HG02798 (cell line): ENCODE measurements at regions not wholly inside any gene's neighbourhood (a gene's known extent, or its start where the extent isn't known, plus 50 kb on each side); places are given as distances from the start of the nearest gene placed in this dataset.
A peak's percentile ranks its signal among the peaks of the same experiment; 100 is the strongest.
"Not testable (repeated sequence)": the region's sequence is repeated elsewhere in the genome, so short reads cannot be mapped to it uniquely, and the experiment has no call there.

Source experiments
- ATAC-seq: cut with Tn5 transposase; IDR thresholded peaks from one replicate; pipeline ENCODE4 v1.9.1; 2021; ENCODE audit warnings: mild to moderate bottlenecking; ENCODE audit not compliant: unreplicated experiment, poor library complexity

DNA sequence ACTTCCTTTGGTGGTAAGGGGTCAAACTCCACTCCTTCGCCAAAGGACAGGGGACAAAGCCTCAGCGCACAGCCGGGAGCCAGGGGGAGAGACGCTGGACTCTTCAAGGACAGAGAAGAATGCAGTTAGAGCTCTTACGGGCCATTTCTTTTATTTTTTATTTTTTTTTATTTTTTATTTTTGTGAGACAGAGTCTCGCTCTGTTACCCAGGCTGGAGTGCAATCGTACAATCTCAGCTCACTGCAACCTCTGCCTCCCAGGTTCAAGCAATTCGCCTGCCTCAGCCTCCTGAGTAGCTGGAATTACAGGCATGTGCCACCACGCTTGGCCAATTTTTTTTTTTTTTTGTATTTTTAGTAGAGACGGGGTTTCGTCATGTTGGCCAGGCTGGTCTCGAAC is 93.2 kb upstream of the RPH3AL start, which contains the start of gene RFLNB:
Gene RFLNB (minus strand): TSS at position 101 of the 400 bp plus-strand sequence.
- not testable (repeated sequence) for ATAC-seq

DNA sequence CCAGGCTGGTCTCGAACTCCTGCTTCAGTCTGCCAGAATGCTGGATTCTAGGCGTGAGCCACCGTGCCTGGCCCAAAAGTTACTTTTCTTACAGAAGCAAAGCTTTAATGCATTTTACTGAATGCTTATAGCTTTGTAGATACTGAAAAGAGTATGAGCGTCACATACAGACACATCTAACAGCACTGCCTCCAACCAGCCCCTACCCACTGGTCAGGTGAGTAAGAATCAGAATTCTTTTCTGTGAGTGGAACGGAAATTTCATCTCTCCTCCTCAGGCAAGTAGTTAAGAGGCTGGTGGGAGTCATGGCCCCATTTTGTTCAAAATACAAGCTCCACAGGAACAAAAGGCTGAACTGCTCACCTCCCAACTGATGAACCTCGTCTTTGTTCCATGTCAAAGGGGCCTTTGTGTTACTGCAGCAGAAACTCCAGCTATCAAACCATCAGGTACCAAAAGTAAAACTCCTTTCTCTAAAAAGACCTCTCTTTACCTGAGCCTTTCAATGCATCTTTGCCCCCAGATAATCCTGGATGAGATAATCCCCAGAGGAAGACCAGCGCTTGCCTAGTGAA is 92.4 kb upstream of the RPH3AL start:
- no peak for ATAC-seq

DNA sequence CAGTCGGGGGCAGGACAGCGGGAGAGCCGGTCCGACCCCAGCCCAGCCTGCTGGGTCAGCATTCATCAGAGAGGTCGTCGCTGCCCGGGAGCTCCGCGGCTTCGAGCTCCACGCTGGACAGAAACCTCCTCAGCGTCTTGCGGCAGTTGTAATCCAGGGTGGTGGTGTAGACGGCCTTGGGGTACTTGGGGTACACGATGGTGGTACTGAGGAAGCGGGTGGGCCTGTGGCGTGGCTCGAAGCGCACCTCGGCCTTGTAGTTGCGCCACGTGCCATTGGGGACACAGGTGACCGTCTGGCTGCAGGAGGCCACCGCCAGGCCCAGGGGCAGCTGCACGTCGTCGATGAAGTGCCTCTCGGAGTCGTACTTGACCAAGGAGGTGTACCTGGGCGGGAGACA is 90.5 kb upstream of the RPH3AL start:
- no peak for ATAC-seq

DNA sequence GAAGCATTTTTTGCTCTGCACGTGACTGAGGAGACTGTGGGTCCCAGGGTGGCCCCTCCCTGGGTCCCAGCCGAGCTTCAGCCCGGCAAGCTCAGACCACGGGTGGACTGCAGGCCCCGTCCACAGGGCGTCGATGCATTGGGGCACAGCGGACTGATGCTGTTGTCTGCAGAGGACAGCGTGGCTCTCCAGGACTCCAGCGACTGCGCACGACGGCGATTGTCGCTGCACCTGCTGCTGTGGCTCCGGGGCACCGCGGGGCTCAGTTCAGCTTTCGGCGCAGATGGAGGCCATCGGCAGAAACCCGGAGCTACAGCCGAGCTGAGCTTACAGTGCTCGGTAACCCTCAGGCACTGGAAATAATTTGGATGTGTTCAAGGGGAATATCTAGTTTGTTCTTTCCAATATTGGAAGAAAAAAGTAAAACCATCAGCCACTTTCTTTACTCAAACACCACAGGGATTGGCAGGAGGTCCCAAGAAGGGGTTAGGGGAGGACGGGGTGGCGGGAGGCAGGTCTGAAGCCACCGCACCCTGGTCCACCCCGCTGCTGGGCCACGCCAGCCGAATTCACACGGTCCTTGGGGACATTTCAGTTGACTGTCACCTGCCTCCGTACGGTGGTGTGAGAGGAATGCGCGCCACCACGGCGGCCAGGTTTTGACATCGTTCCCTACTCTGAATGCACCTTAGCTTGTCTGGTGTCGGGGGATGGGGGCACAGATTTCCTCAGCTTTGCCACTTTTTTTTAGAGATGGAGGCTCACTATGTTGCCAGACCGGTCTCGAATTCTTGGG is 88.7 kb upstream of the RPH3AL start:
- no peak for ATAC-seq

DNA sequence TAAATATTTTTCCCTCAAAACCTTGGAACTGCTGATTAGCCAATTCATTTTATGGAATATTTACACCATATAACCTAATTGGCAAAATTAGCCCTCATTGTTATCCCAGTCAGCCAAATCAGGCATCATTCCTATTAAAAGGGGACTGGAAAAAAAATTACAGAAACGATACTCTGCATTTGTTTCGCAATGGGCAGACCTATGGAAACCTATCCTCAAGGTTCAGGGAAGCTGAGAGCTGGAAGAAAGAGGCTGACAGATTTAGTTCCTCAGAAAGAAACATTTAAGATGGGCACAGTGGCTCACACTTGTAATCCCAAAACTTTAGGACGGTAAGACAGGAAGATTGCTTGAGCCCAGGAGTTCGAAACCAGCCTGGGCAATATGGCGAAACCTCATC is 85.6 kb upstream of the RPH3AL start:
- ATAC-seq, result no peak

DNA sequence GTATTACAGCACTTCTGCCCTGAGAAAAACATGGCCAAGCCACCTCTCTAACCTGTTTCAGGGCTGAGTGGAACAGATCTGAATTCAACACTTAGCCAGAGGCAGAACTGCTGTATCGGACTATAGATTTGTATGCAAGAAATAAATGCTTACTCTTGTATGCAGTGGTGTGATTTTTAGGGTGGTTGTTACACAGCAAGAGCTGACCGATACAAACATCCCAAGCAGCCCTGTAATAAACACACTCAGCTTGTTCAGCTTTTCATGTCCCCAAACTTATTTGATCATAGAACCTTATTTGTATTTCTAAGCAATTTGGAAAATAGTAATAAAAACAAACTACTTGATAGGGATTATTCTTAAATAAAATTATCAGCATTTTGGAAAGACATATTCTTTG is 84.9 kb upstream of the RPH3AL start:
- ATAC-seq, result no peak

DNA sequence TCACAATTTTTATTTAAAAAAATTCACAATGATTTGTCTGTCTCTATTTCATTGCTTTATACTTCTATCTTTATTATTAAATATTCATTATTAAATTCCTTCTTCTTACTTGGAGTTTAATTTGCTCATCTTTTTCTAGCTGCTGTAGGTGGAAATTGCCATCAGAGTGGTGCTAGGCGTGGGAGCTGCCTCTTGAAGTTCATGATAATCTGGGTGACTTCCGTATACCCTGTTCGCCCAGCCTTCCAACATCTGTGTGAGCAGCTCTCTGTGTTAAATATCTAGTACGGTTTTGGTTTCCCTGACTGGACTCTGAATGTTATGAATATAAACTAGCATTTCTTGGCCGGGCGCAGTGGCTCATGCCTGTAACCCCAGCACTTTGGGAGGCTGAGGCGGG is 84.0 kb upstream of the RPH3AL start:
- no peak for ATAC-seq

DNA sequence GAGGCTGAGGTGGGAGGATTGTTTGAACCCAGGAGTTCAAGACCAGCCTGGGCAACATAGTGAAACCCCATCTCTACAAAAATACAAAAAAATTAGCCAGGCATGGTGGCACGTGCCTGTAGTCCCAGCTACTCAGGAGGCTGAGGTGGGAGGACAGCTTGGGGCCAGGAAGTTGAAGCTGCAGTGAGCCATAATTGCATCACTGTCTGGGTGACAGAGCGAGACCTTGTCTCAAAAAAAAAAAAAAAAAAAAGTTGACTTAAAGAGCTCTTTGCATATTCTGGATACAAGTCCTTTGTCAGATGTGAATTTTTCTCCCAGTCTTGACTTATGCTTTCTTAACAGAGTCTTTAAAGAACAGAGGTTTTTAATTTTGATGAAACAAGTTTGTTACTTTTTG is 79.9 kb upstream of the RPH3AL start:
- ATAC-seq, result not testable (repeated sequence)

DNA sequence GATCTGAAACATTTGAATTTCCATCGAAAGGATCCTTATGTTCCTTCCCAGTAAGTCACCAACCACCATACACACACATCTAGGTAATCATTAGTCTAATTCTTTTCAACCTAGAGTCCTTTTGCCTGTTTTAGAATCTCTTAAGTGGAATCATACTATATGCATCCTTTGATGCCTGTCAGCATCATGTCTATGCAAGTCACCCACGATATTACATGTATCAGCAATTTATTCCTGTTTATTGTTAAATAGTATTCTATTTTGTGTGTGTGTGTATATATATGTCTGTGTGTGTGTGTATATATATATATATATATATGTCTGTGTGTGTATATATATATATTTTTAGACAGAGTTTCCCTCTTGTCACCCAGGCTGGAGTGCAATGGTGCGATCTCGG is 78.9 kb upstream of the RPH3AL start:
- ATAC-seq, result no peak

DNA sequence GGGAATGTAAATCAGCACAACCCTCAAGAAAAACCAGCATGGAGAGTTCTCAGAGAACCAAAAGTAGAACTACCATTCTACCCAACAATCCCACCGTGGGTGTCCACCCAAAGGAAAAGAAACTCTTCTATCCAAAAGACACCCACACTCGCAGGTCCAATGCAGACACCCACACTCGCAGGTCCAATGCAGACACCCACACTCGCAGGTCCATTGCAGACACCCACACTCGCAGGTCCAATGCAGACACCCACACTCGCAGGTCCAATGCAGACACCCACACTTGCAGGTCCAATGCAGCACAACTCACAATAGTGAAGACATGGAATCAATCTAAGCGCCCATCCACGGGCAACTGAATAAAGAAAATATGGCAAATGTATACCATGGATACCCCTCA is 77.0 kb upstream of the RPH3AL start:
- no peak for ATAC-seq

DNA sequence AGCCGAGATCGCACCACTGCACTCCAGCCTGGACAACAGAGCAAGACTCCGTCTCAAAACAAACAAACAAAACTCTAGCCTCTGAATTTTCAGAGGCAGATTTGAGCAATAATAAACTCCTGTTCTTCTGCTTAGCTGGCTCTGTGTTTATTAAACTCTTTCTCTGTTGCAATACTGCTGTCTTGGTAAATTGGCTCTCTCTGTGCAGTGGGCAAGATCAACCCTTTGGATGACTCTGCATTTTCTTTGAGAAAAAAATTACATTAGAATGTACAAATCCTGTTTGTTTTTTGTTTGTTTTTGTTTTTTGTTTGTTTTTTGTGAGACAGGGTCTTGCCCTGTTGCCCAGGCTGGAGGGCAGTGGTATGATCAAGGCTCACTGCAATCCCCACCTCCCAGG is 75.8 kb upstream of the RPH3AL start:
- ATAC-seq, result no peak

DNA sequence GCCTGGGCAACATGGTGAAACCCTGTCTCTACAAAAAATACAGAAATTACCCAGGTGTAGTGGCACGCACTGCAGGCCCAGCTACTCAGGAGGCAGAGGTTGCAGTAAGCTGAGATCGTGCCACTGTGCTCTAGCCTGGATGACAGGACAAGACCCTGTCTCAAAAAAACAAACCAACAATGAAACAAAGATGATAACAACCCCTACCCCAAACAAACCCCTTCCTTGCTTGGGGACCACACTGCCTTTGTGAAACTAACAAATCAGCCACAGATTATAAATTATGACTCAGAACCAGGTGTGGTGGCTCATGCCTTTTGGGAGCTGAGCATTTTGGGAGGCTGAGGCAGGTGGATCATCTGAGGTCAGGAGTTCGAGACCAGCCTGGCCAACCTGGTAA is 75.3 kb upstream of the RPH3AL start:
- no peak for ATAC-seq

DNA sequence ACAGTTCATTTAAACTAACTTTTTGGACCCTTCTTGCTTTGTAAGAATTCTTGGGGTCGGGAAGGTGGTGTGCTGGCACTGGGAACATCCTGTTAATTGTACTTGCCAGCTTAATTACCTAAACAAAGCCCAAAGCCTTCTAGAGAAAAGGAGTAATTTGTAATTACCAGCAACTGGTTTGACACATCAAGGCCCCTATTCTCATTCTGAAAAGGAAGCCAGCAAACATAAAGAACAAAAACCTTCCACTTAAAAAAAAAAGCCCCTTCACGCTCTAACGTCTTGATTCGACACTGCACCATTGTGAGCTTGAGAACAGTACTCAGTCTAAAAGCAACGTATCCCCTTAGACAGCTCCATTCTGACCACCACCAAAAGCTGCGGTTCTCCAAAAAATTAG is 74.7 kb upstream of the RPH3AL start:
- no peak for ATAC-seq

DNA sequence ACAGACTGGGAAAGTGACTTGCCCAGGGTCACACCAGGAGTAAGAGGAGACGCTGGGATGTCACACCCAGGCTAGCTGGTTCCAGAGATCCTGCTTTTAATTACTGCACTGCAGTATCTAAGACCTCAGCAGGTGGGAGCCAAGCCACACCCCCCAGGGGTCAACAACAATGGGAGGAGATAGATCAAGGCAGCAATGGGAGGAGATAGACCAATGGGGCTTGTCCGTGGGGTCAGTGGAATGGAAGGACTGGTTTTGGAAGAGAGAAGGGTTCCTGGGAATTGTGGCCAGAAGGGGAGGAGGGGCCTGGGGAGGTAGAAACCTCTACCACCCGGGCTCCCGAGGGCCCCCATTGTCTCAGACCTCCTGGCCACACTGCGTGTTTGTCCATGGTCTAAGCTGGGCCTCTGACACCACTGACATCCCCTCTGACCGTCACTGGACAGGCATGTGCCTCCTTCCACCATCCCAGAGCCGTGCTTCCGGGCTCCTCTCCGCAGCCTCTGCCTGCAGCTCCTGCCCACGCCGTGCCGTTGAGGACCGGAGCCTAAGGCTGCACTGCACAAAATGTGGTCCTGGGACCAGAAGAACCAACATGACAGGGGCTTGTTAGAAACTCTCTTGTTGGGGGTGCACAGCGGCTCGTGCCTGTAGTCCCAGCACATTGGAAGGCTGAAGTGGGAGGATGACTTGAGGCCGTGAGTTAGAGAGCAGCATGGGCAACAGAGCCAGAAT is 69.8 kb upstream of the RPH3AL start:
- ATAC-seq, result no peak

DNA sequence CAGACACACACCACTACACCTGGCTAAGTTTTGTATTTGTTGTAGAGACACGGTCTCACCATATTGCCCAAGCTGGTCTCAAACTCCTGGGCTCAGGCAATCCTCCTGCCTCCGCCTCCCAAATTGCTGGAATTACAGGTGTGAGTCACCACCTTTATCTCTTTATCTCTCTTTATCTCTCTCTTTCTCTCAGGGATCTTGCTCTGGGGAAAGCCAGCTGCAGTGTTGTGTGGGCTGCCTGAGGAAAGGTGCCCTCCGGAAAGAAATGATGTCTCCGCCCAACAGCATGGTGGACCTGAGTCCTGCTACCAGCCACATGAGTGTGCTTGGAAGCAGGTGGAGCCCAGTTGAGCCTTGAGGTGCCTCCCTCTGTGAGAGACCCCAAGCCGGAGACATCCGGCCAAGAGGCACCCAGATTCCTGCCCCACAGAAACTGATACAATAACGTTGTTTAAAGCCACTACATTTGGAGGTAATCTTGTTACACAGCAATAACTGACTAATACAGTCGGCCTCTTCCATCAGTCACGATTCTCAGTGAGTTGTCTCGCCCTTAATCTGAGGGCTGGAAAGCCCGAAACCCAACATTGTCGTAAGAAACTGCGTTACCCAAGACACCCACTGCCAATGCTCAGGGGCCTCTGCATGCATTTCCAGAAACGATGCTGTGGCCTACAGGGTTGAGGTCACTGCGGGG is 68.0 kb upstream of the RPH3AL start:
- ATAC-seq, result no peak

DNA sequence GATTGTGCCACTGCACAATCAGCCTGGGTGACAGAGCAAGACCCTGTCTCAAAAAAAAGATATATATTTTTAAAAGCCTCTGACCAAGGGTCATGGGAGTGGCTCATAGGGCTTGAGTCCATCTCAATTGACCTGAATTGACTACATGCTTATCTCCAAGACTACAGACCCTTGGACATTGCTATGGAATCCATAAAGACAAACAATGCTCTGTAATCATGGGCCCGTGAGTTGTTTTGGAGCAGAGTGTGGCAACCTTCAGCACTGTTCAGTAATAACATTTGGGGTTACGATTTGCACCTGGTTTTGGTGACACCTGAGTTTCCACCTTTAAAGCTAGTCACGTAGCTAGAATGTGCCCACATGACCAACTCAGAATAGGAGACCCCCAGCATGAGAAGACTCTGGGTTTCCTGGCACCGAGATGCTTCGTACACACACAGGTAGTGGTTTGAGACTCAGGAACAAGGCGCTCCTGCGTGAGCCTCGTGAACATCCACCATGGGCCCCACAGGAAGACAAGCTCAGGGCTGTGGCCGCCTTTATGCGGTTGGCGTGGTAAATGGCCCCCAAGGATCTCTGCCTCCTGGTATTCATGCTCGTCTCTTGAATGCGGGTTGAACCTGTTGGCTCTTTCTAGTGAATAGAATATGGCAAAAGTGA is 66.6 kb upstream of the RPH3AL start:
- no peak for ATAC-seq

DNA sequence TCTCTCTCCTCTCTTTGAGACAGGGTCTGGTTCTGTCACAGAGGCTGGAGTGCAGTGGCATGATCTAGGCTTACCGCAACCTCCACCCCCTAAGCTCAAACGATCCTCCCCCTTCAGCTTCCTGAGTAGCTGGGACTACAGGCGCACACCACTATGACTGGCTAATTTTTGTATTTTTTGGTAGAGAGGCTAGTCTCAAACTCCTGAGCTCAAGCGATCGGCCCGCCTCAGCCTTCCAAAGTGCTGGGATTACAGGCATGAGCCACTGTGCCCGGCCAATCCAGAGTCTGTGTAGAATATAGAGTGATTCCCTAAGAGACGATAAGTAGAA is 65.8 kb upstream of the RPH3AL start:
- no peak for ATAC-seq

DNA sequence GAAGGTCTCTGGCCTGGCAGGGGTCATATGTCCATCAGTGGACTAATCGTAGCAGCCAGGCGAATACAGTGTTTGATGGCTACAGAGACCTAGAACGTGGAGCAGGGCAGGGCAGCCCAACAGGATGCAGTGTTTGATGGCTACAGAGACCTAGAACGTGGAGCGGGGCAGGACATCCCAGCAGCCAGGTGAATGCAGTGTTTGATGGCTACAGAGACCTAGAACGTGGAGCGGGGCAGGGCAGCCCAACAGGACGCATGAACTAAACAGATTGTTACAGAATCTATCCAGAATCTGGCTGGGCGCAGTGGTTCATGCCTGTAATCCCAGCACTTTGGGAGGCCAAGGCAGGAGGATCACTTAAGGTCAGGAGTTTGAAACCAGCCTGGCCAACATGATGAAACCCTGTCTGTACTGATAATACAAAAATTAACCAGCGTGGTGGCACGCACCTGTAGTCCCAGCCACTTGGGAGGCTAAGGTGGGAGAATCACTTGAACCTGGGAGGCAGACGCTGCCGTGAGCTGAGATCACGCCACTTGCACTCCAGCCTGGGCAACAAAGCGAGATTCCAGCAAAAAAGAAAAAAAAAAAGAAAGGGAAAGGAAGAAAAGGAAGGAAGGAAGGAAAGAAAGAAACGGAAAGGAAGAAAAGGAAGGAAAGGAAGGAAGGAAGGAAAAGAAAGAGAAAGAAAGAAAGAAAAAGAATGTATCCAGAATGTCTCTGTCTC is 65.2 kb upstream of the RPH3AL start:
- no peak for ATAC-seq

DNA sequence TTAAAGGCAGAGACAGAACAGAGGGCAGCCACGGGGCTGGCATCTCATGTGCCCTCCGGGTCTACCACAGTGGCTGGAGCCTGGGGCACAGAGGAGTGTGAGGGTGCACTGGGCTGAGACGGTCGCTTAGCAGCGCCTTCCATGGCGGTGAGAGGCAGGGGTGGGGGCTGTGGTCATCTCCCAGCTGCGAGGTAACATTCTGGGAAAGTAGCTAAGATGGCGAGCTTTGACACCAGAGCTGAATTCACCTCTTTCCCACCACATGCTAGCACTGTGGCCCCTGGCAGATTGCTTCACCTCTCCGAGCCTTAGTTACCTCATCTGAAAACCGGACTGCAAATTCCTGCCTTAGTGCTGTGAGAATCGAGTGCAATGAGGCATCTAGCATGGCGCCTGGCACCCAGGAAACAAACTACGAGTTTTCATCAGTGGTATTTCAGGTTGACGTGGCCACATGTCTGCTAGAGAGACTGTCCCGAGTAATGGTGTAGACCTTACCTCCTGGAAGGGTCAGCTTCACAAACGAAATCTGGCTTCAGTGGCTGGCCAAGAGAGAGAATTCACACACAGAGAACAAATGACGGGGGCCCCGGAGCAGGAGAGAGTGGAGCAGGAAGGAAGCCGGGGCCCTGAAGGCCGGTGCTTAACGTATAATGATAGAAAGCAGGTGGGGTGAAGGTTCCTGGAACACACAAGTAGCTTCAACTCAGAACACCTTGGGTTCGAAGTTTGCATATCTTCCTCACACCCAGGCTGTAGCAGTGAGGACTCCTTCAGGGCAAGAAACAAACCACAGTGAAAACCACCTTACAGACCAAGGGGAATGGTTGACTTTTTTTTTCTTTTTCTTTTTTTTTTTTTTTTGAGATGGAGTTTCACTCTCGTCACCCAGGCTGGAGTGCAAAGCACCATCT is 63.9 kb upstream of the RPH3AL start:
- ATAC-seq, result peak; percentile 88
